Activated CD8-positive, alpha-beta memory T cell treated with anti-CD3 and anti-CD28 coated beads for 1 hour (primary cell): ENCODE measurements at regions not wholly inside any gene's neighbourhood (a gene's known extent, or its start where the extent isn't known, plus 50 kb on each side); places are given as distances from the start of the nearest gene placed in this dataset.
"Not testable (repeated sequence)": the region's sequence is repeated elsewhere in the genome, so short reads cannot be mapped to it uniquely, and the experiment has no call there.

Experiments
- DNase-seq, 2 donors: peaks; one replicate each; pipeline ENCODE4 v3.0.0-alpha.2; 2020; ENCODE audit warnings: low read depth in 1 of 2; ENCODE audit errors: extremely low read depth in 1 of 2

GRCh38 chr1:181192316-181192715 is 103.8 kb downstream of the IER5 start:
- DNase-seq, result no peak

DNA sequence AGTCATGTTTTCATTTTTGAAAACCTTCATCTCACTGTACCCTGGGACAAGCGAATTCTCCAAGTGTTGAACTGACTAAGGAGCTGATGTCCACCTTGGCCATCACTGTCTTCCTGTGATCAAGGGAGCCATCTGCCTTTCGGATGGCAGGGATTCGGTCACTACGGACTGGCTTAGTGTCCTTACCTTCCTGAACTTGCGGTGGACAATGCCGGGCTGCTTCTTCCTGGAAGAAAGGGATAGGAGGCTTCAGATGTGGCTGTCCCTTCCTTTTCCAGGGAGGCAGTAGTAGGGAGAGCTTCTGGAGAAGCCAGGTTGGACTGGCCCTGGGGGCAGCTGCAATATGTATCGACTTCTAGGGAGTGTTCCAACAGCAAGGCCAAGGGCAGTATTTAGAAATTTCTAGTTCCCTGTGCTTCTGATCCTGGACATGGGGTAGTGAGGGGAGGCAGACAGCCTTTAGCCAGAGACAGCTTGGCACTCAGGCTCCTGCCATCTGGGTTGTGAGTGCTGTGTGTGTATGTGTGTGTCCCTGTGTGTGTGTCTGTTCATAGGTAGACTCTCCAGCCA is 114.6 kb downstream of the IER5 start:
- no peak for DNase-seq

DNA sequence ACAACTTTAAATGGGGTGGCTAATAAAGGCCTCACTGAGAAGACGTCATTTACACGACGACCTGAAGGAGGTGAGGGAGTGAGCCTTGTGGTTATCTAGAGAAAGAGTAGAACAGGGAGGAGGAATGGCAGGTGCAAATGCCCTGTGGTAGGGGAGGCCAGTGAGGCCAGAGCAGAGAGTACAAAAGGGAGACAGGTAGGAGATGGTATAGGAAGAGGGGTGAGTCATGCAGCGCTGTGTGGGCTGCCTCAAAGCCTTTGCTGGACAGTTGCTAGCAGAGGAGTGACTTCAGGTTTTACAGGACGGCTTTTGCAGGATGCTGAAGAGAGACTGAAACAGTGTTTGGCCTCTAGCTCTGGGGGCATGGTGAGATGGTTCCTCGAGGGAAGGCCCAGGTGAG is 116.0 kb downstream of the IER5 start:
- no peak for DNase-seq

GRCh38 chr1:181205901-181206300 is 117.4 kb downstream of the IER5 start:
- DNase-seq, result no peak

DNA sequence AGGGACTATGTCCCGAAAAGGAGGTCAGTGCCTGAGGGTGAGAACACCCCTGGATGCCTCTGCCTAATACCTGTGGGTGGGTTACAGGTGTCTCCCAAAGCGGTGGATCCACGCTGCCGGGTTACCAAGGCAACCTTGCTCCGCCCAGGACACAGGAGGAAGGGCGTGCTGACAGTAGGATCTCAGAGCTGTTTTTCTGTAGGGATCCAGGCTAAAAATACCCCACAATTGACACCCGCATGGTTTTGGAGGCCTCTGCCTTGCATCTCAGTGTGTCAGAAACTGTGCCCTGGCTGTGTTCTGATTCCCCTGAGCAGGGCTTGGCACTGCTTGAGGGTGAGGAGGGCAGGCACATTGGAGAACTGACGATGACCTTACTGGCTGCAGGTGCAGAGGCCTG is 118.0 kb downstream of the IER5 start:
- DNase-seq, result no peak

GRCh38 chr1:181206979-181207790 is 118.7 kb downstream of the IER5 start:
- DNase-seq, result no peak

DNA sequence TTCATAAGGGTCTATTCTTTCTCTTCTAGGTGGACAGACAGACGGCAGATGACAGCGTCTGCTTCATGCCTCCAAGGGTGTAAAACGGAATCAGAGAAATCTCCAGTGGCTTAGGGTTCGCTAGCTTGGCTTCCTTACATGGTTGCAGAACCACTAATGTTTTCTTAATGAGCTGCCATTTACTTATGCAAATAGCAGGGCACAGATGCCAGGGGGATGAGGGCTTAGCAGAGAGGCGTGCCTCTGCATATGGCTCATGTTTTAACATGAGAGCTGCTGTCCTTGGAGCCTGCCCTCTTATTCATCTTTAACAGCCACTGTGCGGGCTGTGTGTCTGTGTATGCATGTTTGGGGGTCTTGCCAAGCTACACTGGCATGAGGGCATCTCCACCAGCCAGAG is 119.6 kb downstream of the IER5 start:
- no peak for DNase-seq

- no peak for DNase-seq
These were observed 120.5 kb downstream of the IER5 start for GRCh38 chr1:181208967-181209366.

- DNase-seq, result no peak
These were observed 124.6 kb downstream of the IER5 start for GRCh38 chr1:181213056-181213455.

DNA sequence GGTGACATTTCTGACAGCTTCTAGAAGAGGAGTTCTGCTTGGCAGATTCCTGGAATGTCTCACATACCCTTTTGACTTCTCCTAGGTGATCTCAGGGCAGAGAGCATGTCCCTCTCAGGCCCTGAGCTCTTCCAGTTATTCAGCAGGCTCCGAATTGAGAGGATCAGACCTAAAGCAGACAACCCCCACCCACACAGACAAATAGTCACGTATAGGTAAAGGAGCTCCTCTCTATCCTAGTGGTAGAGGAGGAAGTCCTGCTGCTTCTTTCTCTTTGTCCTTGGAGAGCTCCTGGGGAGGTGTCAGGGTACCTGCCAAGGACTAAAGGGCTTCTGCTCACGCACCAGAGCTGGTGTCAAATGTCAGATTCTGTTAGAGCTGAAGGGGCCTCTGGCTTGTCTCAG is 128.1 kb downstream of the IER5 start:
- no peak for DNase-seq

GRCh38 chr1:181219938-181220337 is 131.4 kb downstream of the IER5 start:
- DNase-seq, result no peak

DNA sequence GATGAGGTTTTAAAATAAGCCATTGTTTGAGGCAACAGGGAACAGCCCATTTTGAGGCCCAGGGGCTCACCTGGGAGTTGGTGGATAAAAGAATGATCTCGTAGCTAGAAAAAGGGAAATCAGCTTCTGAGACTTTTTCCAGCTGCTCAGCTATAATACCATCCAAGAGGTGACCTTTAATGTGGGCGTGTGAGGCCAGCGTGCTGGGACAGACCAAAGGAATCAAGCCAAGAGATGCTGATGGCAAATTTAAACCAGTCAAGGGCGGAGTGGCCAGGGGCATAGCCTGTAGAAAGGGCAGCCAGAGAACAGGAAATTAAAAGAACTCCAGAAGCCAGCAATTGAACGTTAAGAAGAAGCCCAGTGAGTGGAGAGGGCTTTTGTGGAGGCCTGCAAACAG is 132.6 kb downstream of the IER5 start:
- no peak for DNase-seq

- DNase-seq, result no peak
These were observed 134.5 kb downstream of the IER5 start for GRCh38 chr1:181222972-181223505.

DNA sequence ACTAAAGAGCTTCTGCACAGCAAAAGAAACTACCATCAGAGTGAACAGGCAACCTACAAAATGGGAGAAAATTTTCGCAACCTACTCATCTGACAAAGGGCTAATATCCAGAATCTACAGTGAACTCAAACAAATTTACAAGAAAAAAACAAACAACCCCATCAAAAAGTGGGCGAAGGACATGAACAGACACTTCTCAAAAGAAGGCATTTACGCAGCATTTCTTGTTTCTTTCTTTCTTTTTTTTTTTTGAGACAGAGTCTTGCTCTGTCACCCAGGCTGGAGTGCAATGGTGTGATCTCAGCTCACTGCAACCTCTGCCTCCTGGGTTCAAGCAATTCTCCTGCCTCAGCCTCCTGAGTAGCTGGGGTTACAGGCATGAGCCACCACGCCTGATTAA is 138.2 kb downstream of the IER5 start:
- DNase-seq, result not testable (repeated sequence)

DNA sequence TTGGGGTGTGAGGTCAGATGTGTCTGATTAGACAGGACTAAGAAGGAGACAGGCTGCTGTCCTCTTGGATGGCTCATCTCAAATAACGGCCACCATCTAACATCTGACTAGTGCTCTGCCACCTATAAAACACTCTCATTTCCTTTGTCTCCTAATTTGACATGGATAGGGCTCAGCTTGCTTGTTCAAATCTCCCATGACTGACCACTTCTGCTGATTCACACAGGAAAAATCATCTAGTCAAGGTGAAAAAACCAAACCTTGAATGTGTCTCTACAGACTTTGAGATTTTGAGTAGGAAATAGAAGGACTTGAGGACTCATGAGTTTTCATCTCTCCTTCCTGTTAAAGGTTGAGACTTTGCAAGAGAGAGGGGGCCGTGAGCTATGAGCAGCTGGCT is 150.6 kb downstream of the IER5 start:
- DNase-seq, result no peak

DNA sequence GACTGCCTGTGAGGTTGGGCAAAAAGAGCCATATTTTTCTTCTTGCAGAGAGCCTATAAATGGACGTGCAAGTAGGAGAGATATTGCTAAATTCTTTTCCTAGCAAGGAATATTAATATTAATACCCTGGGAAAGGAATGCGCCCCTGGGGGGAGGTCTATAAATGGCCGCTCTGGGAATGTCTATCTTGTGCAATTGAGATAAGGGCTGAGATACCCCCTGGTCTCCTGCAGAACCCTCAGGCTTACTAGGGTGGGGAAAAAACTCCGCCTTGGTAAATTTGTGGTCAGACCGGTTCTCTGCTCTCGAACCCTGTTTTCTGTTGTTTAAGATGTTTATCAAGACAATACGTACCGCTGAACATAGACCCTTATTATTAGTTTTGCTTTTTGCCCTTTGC is 157.8 kb downstream of the IER5 start:
- DNase-seq, result not testable (repeated sequence)

GRCh38 chr1:181248361-181248760 is 159.9 kb downstream of the IER5 start:
- DNase-seq, result not testable (repeated sequence)

DNA sequence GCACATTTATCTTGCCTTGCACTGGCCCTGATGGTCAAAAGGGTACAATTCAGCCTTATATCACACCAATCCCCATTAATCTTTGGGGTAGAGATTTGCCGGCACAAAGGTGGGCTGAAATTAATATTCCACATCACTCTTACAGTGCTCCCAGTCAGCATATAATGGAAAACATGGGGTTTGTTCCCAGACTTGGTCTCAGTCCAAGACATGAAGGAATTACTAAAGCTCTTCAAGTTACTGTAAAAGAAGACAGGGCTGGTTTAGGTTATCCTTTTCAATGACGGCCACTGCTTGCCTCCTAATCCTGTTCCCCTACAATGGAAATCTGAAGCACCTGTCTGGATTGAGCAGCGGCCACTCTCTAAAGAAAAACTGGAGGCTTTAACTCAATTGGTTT is 160.7 kb downstream of the IER5 start:
- DNase-seq, result no peak

DNA sequence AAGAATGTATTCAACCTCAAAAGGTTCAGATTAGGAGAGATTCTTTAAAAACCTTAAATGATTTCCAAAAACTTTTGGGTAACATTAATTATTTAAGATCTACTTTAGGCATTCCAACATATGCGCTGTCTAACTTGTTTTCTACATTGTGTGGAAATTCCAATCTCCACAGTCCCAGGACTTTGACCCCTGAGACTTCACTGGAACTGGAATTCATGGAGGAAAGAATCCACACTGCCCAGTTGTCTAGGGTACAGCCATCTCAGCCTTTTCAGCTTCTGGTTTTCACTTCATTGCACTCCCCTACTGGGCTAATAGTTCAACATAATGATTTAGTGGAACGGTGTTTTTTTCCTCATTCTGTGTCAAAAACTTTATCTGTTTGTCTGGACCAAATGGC is 161.5 kb downstream of the IER5 start:
- no peak for DNase-seq

DNA sequence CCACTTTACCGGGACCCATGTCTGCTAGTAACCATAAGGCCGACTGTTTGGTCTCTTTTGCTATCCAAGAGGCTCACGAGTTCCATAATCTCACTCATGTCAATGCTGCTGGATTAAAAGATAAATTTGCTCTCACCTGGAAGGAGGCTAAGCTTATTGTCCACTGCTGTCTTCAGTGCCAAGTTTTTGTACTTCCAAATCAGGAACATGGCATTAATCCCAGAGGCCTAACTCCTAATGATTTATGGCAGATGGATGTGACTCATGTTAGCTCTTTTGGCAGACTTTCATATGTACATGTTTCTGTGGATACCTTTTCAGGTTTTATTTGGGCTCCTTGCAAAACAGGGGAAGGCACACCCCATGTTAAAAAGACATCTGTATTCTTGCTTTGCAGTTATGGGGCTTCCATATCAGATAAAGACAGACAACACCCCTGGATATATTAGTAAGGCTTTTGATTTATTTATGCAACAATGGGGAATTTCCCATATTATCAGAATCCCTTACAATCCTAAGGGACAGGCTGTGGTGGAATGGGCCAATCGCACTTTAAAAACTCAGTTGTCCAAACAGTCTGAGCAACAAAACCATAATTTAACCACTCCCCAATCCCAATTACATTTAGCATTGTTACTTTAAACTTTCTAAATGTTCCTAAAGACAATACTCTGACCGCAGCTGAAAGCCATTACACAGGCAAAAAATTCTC is 162.7 kb downstream of the IER5 start:
- no peak for DNase-seq

DNA sequence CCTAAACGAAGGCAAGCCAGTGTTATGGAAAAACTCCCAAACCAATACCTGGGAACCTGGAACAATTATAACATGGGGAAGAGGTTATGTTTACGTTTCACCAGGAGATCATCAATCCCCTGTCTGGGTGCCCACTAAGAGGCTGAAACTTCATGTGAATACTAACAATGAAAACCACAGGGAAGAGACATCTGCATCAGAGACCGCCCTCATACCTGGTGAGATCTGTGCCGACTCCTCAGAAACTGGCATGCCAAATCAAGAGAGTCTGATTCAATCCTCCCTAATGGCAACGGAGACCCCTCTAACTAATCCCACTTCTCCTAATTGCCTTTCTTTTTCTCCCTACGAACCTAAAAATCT is 163.2 kb downstream of the IER5 start:
- DNase-seq, result no peak

DNA sequence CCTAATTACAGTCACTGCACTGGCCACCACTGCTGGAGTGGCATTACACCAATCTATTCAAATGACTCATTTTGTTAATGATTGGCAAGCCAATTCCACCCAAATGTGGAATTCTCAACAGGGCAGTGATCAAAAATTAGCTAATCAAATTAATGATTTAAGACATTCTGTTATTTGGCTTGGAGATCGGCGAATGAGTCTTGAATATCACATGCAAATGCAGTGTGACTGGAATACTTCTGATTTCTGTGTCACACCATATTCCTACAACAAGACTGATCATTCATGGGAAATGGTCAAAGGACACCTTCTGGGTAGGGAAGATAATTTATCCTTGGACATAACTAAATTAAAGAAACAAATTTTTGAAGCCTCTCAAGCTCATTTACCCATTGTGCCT is 165.1 kb downstream of the IER5 start:
- not testable (repeated sequence) for DNase-seq
